H1 (cell line): ENCODE measurements at regions not wholly inside any gene's neighbourhood (a gene's known extent, or its start where the extent isn't known, plus 50 kb on each side); places are given as distances from the start of the nearest gene placed in this dataset.

Experiments used
- CTCF ChIA-PET: fragments of 300-600 bp; sonication (Branson Sonifier 250); formaldehyde crosslinking; loops from one replicate; lab custom pipeline; 2021; ENCODE audit not compliant: partially characterized antibody; lab: Charles Lee
- POLR2A ChIA-PET: fragments of 300-600 bp; sonication (Branson Sonifier 250); formaldehyde crosslinking; loops from one replicate; lab custom pipeline; 2021; ENCODE audit warnings: inconsistent platforms; ENCODE audit not compliant: partially characterized antibody; lab: Charles Lee
- DNase-seq, 2 experiments: peaks; one replicate each; pipeline versions ENCODE4 v3.0.0 to v3.0.0-alpha.2; 2010 to 2022; ENCODE audit warnings: low spot score in 2 of 2, low read depth in 1 of 2, mixed read lengths in 1 of 2
- FAIRE-seq: peaks from 2 replicates; lab custom pipeline; 2011; peaks lifted over from hg19 to GRCh38; lab: Jason Lieb, UNC
- H2AFZ ChIP-seq: 2 replicates; pipeline ENCODE4 v1.8.1; 2012; ENCODE audit warnings: low read length, inconsistent platforms
- H2AK5ac ChIP-seq: 2 replicates; pipeline ENCODE4 v1.6.1; 2013; ENCODE audit warnings: low read depth, low read length
- H2BK120ac ChIP-seq: replicated peaks from 2 replicates; pipeline ENCODE3; 2013; ENCODE audit warnings: low read depth, low read length, inconsistent platforms
- H2BK12ac ChIP-seq: 2 replicates; pipeline ENCODE4 v1.6.1; 2013; ENCODE audit warnings: low read depth, low read length
- H2BK15ac ChIP-seq: 2 replicates; pipeline ENCODE4 v1.6.1; 2013; ENCODE audit warnings: low read length
- H2BK20ac ChIP-seq: 2 replicates; pipeline ENCODE4 v1.6.1; 2013; ENCODE audit warnings: low read length
- H2BK5ac ChIP-seq: 2 replicates; pipeline ENCODE4 v1.6.1; 2013; ENCODE audit warnings: low read depth, low read length
- H3K14ac ChIP-seq: 2 replicates; pipeline ENCODE4 v1.6.1; 2013; ENCODE audit warnings: inconsistent platforms; ENCODE audit not compliant: insufficient read length
- H3K18ac ChIP-seq: 2 replicates; pipeline ENCODE4 v1.6.1; 2013; ENCODE audit warnings: low read length; ENCODE audit errors: extremely low read depth
- H3K23ac ChIP-seq: 2 replicates; pipeline ENCODE4 v1.6.1; 2013; ENCODE audit warnings: inconsistent platforms; ENCODE audit not compliant: insufficient read length
- H3K23me2 ChIP-seq: 2 replicates; pipeline ENCODE4 v1.6.1; 2013; ENCODE audit warnings: low read depth, low read length
- H3K27ac ChIP-seq: 2 replicates; pipeline ENCODE4 v1.6.1; 2011; ENCODE audit warnings: low read depth, low read length, inconsistent platforms
- H3K27me3 ChIP-seq, 4 experiments: replicated peaks in 1 of 4; 1 replicate in 1 of 4; 2 replicates in 3 of 4; pipeline versions ENCODE4 v1.6.1 to v1.8.1; 2011 to 2013; ENCODE audit warnings: low read length in 3 of 4, mild to moderate bottlenecking in 3 of 4, inconsistent platforms in 2 of 4, mixed read lengths in 2 of 4, moderate library complexity in 1 of 4; ENCODE audit not compliant: control insufficient read depth in 3 of 4, insufficient read depth in 3 of 4; ENCODE audit errors: extremely low read depth in 1 of 4
- H3K36me3 ChIP-seq, 4 experiments: 2 replicates each; pipeline versions ENCODE4 v1.6.1 to v1.8.1; 2011 to 2013; ENCODE audit warnings: mild to moderate bottlenecking in 4 of 4, low read length in 3 of 4, moderate library complexity in 2 of 4, control low read depth in 1 of 4, inconsistent platforms in 1 of 4; ENCODE audit not compliant: insufficient read depth in 4 of 4, control insufficient read depth in 2 of 4
- H3K4ac ChIP-seq: replicated peaks from 2 replicates; pipeline ENCODE3; 2013; ENCODE audit warnings: low read length, low read depth, mixed read lengths, inconsistent platforms; ENCODE audit not compliant: insufficient read length
- H3K4me1 ChIP-seq, 4 experiments: replicated peaks in 1 of 4; 1 replicate in 1 of 4; 2 replicates in 3 of 4; pipeline versions ENCODE4 v1.6.1 to v1.8.1; 2011 to 2013; ENCODE audit warnings: low read length in 3 of 4, inconsistent platforms in 2 of 4, mixed read lengths in 1 of 4; ENCODE audit not compliant: insufficient read depth in 4 of 4, control insufficient read depth in 3 of 4
- H3K4me2 ChIP-seq, 2 experiments: 2 replicates each; pipeline versions ENCODE4 v1.6.1 to v1.8.1; 2011 to 2013; ENCODE audit warnings: low read depth in 2 of 2, low read length in 2 of 2, control low read depth in 1 of 2, inconsistent platforms in 1 of 2, mild to moderate bottlenecking in 1 of 2; ENCODE audit not compliant: insufficient read depth in 1 of 2
- H3K4me3 ChIP-seq, 4 experiments: fragments of 200-600, 300-600 bp in 1 of 4; sonication (generic), shearing (Covaris generic), sonication (Bioruptor Twin) in 1 of 4; 2 replicates each; pipeline versions ENCODE4 v1.5.1 to v1.8.1; 2011 to 2016; ENCODE audit warnings: low read length in 4 of 4, low read depth in 3 of 4, control low read depth in 2 of 4, inconsistent platforms in 2 of 4, mild to moderate bottlenecking in 2 of 4, mixed read lengths in 1 of 4, moderate library complexity in 1 of 4; ENCODE audit not compliant: insufficient read depth in 2 of 4; ENCODE audit errors: extremely low read depth in 1 of 4
- H3K56ac ChIP-seq: replicated peaks from 2 replicates; pipeline ENCODE3; 2013; ENCODE audit warnings: low read depth, mild to moderate bottlenecking, mixed read lengths, low read length, inconsistent platforms; ENCODE audit not compliant: insufficient read length
- H3K79me1 ChIP-seq: 2 replicates; pipeline ENCODE4 v1.6.1; 2013; ENCODE audit warnings: low read depth, low read length, control low read depth
- H3K79me2 ChIP-seq, 2 experiments: 2 replicates each; pipeline versions ENCODE4 v1.6.1 to v1.8.1; 2012 to 2013; ENCODE audit warnings: low read length in 2 of 2, mild to moderate bottlenecking in 2 of 2, inconsistent platforms in 1 of 2; ENCODE audit not compliant: insufficient read depth in 2 of 2, control insufficient read depth in 1 of 2
- H3K9ac ChIP-seq, 4 experiments: replicated peaks in 1 of 4; 1 replicate in 1 of 4; 2 replicates in 3 of 4; pipeline versions ENCODE4 v1.6.1 to v1.8.1; 2011 to 2013; ENCODE audit warnings: low read depth in 3 of 4, low read length in 3 of 4, control low read depth in 2 of 4, mild to moderate bottlenecking in 2 of 4, moderate library complexity in 2 of 4, inconsistent platforms in 1 of 4; ENCODE audit errors: extremely low read depth in 1 of 4
- H3K9me3 ChIP-seq, 2 experiments: 2 replicates each; pipeline versions ENCODE4 v1.6.1 to v1.8.1; 2012 to 2013; ENCODE audit warnings: mild to moderate bottlenecking in 2 of 2, moderate library complexity in 2 of 2, control low read depth in 1 of 2, inconsistent platforms in 1 of 2, low read depth in 1 of 2, low read length in 1 of 2, mixed read lengths in 1 of 2; ENCODE audit not compliant: insufficient read depth in 2 of 2
- H4K20me1 ChIP-seq, 2 experiments: replicated peaks in 1 of 2; 2 replicates each; pipeline versions ENCODE3 to v1.8.1; 2011 to 2013; ENCODE audit warnings: inconsistent platforms in 2 of 2, low read length in 2 of 2, mild to moderate bottlenecking in 1 of 2; ENCODE audit not compliant: insufficient read depth in 2 of 2, control insufficient read depth in 1 of 2
- H4K5ac ChIP-seq: 2 replicates; pipeline ENCODE4 v1.6.1; 2013; ENCODE audit warnings: low read length, low read depth, mixed read lengths, inconsistent platforms; ENCODE audit not compliant: insufficient read length
- H4K8ac ChIP-seq: 2 replicates; pipeline ENCODE4 v1.8.0; 2013; ENCODE audit warnings: mild to moderate bottlenecking, moderate library complexity, low read length, inconsistent platforms; ENCODE audit not compliant: insufficient read depth; ENCODE audit errors: extremely low read depth
- H4K91ac ChIP-seq: replicated peaks from 2 replicates; pipeline ENCODE3; 2013; ENCODE audit warnings: low read length, mixed read lengths, inconsistent platforms; ENCODE audit not compliant: insufficient read length
- ATF2 ChIP-seq: IDR thresholded peaks from 2 replicates; pipeline ENCODE4 v1.6.1; 2012; ENCODE audit warnings: low read length, inconsistent platforms
- ATF3 ChIP-seq: IDR thresholded peaks from 2 replicates; pipeline ENCODE4 v1.6.1; 2011; ENCODE audit warnings: low read depth, mild to moderate bottlenecking, low read length; ENCODE audit not compliant: insufficient read depth
- CREB1 ChIP-seq: IDR thresholded peaks from 2 replicates; pipeline ENCODE4 v1.6.1; 2012; ENCODE audit warnings: inconsistent platforms
- FOSL1 ChIP-seq: IDR thresholded peaks from 2 replicates; pipeline ENCODE4 v1.6.1; 2011; ENCODE audit warnings: mild to moderate bottlenecking, low read depth, low read length, moderate library complexity; ENCODE audit not compliant: insufficient read depth
- GTF2F1 ChIP-seq: IDR thresholded peaks from 2 replicates; pipeline ENCODE4 v1.6.1; 2012; ENCODE audit warnings: low read depth, low read length, improper control_type of control experiment, borderline replicate concordance
- KDM1A ChIP-seq: fragments of 200-600, 300-600 bp; sonication (generic); IDR thresholded peaks from 2 replicates; pipeline ENCODE4 v1.7.1; 2016; ENCODE audit warnings: mild to moderate bottlenecking, low read length, borderline replicate concordance
- RBBP5 ChIP-seq: IDR thresholded peaks from 2 replicates; pipeline ENCODE4 v1.7.1; 2012; ENCODE audit warnings: low read depth, mild to moderate bottlenecking, inconsistent platforms, low read length, moderate library complexity, borderline replicate concordance
- SAP30 ChIP-seq: fragments of 300-600 bp; sonication (generic); IDR thresholded peaks from 2 replicates; pipeline ENCODE4 v1.7.1; 2012; ENCODE audit warnings: low read length, moderate library complexity, mild to moderate bottlenecking, inconsistent platforms; ENCODE audit not compliant: insufficient read depth, insufficient replicate concordance
- SIX5 ChIP-seq: IDR thresholded peaks from 2 replicates; pipeline ENCODE4 v1.6.1; 2011; ENCODE audit warnings: mild to moderate bottlenecking, low read depth, low read length
- USF2 ChIP-seq: IDR thresholded peaks from 2 replicates; pipeline ENCODE4 v1.6.1; 2011; ENCODE audit warnings: low read length, improper control_type of control experiment
- WGBS, 2 experiments: shearing (Covaris generic) in 1 of 2; methylation state at CpG; one replicate each; pipeline versions ENCODE4 v1.1.6 to v1.1.7; 2013 to 2015; ENCODE audit warnings: low lambda C conversion rate in 2 of 2, mixed read lengths in 2 of 2, inconsistent platforms in 1 of 2, low coverage in 1 of 2, missing lambda C conversion rate in 1 of 2; ENCODE audit not compliant: insufficient replicate concordance in 2 of 2, insufficient coverage in 1 of 2, insufficient read length in 1 of 2; ENCODE audit errors: extremely low coverage in 1 of 2, missing lambda C conversion rate in 1 of 2; 5-methylcytosine and 5-hydroxymethylcytosine counted together

GRCh38 chr21:28104346-28104745 lies 888.3 kb downstream of the LTN1 start:
- Histone ChIP-seq H4K5ac (no peak overlapping the region), H3K79me1 (no peaks in the 10 kb centered on the region), H3K9me3 (no peaks in the 10 kb centered on the region), H3K36me3 (no peaks in the 10 kb centered on the region), H4K91ac (no peak overlapping the region), H3K27me3 (no peaks in the 10 kb centered on the region), H2BK120ac (no peak overlapping the region), H2BK5ac (no peak overlapping the region), H3K4ac (no peak overlapping the region), H3K18ac (no peak overlapping the region), H3K79me2 (no peaks in the 10 kb centered on the region), H3K4me3 (no peak overlapping the region), H3K27ac (no peak overlapping the region), H2BK12ac (no peak overlapping the region), H4K20me1 (no peaks in the 10 kb centered on the region), H2AK5ac (no peak overlapping the region), H3K4me2 (no peak overlapping the region), H3K4me1 (no peaks in the 10 kb centered on the region), H3K14ac (no peak overlapping the region), H2BK15ac (no peak overlapping the region), H2AFZ (no peak overlapping the region), H3K23ac (no peak overlapping the region), H4K8ac (no peak overlapping the region), H3K56ac (no peak overlapping the region), H3K23me2 (no peaks in the 10 kb centered on the region), H2BK20ac (no peak overlapping the region), H3K9ac (no peak overlapping the region)
- TF ChIP-seq ATF3 (no peak), SAP30 (no peak), FOSL1 (no peak), SIX5 (no peak), CREB1 (no peak), ATF2 (no peak), KDM1A (no peak), RBBP5 (no peak), GTF2F1 (no peak), USF2 (no peak)
- ChIA-PET POLR2A (no interaction called here), CTCF (no interaction called here)
- FAIRE-seq, result no peak
- WGBS, 2 experiments, result 96% methylated on average over 5 of the region's 5 CpGs; no CpG with 5 or more reads in 1 of the 2 experiments
- DNase-seq, result no peak
